Adipocyte (in vitro differentiated cells): ENCODE measurements at regions not wholly inside any gene's neighbourhood (a gene's known extent, or its start where the extent isn't known, plus 50 kb on each side); places are given as distances from the start of the nearest gene placed in this dataset.

Experiments
- DNase-seq: peaks from one replicate; pipeline ENCODE4 v3.0.0-alpha.2; 2015; ENCODE audit warnings: low read depth
- H3K27me3 ChIP-seq: replicated peaks from 2 replicates; pipeline ENCODE4 v1.7.0; 2013; ENCODE audit warnings: mild to moderate bottlenecking, low read length, moderate library complexity; ENCODE audit not compliant: control insufficient read depth, insufficient read depth
- H3K36me3 ChIP-seq: 2 replicates; pipeline ENCODE4 v1.7.0; 2013; ENCODE audit warnings: low read length, mild to moderate bottlenecking, moderate library complexity; ENCODE audit not compliant: control insufficient read depth, insufficient read depth, severe bottlenecking
- H3K4me1 ChIP-seq: 2 replicates; pipeline ENCODE4 v1.7.0; 2013; ENCODE audit warnings: mild to moderate bottlenecking, low read length, moderate library complexity; ENCODE audit not compliant: control insufficient read depth, insufficient read depth
- H3K4me3 ChIP-seq: 2 replicates; pipeline ENCODE4 v1.7.0; 2013; ENCODE audit warnings: mild to moderate bottlenecking, low read length, moderate library complexity
- H3K9ac ChIP-seq: 2 replicates; pipeline ENCODE4 v1.7.0; 2013; ENCODE audit warnings: mild to moderate bottlenecking, low read length, moderate library complexity
- H3K9me3 ChIP-seq: 2 replicates; pipeline ENCODE4 v1.7.0; 2013; ENCODE audit warnings: mild to moderate bottlenecking, low read length, moderate library complexity; ENCODE audit not compliant: control insufficient read depth

DNA sequence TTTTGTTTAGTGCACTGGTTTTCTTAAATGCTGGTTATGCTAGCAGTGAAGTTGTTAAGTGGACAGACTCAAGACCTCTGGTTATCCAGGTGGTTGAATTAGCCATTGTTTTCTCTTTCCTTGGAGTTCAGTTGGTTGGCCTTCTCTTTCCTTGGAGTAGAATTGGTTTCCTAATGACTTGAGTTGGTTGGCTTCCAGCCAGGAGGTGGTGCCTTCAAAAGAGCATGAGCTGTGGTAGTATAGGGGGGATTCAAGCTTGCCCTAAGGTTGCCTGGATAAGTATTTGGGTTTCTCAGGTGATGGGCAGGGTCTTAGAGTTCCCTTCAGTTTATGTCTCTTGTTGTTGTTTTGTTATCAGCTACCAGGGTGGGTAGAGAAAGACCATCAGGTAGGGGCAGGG lies 92.5 kb downstream of the ATP23 start:
- no peak overlapping the region for H3K4me3 ChIP-seq
- H3K36me3 ChIP-seq: no peaks in the 10 kb centered on the region
- H3K9me3 ChIP-seq: peaks cover 19% of the 10 kb centered on the region
- no peaks in the 10 kb centered on the region for H3K27me3 ChIP-seq
- H3K9ac ChIP-seq: peak overlapping the region; percentile 17
- DNase-seq: no peak
- peaks cover 16% of the 10 kb centered on the region for H3K4me1 ChIP-seq

DNA sequence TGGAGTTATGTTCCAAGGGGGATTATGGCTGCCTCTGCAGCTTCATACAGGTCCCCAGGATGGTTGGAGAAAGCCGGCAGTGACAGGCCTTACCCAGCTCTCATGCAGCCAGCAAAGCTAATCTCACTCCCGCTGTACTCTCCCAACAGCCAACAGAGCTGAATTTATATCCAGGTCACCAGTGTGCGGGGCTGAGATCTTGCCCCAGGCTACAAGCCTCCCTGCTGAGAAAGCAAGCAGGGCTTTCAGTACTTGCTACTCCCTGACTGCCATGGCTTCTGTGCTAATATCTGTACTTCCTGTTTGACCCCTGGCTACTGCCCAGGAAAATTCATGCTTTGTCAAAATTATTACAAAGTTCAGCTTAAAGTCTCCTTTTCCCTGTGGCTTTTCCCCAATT lies 92.9 kb downstream of the ATP23 start:
- no peaks in the 10 kb centered on the region for H3K27me3 ChIP-seq
- H3K9me3 ChIP-seq: peaks cover 24% of the 10 kb centered on the region
- peak overlapping the region; percentile 17 for H3K9ac ChIP-seq
- no peaks in the 10 kb centered on the region for H3K36me3 ChIP-seq
- H3K4me3 ChIP-seq: no peak overlapping the region
- H3K4me1 ChIP-seq: peaks cover 16% of the 10 kb centered on the region
- DNase-seq: peak; percentile 27

DNA sequence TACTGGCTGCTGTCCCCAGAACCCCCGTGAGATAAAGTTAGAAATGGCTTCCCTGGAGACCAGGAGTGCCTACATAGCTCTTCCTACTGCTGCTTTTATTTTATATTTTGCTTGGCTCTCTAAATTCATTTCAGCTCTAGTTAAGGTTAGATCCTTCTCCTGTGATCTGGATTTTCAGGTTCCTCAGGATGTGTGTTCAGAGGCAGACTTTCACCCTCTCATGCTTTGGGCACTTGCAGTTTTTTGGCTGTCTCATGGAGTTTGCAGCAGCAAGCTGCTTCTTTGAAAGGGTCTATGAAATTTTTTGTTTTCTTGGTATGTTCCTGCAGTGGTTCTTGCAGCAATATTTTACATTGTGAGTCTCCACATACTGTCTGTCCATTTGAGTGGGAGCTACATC lies 93.3 kb downstream of the ATP23 start:
- H3K9ac ChIP-seq: no peak overlapping the region
- H3K4me3 ChIP-seq: no peak overlapping the region
- peaks cover 16% of the 10 kb centered on the region for H3K4me1 ChIP-seq
- no peaks in the 10 kb centered on the region for H3K36me3 ChIP-seq
- H3K9me3 ChIP-seq: peaks cover 24% of the 10 kb centered on the region
- no peak for DNase-seq
- no peaks in the 10 kb centered on the region for H3K27me3 ChIP-seq

DNA sequence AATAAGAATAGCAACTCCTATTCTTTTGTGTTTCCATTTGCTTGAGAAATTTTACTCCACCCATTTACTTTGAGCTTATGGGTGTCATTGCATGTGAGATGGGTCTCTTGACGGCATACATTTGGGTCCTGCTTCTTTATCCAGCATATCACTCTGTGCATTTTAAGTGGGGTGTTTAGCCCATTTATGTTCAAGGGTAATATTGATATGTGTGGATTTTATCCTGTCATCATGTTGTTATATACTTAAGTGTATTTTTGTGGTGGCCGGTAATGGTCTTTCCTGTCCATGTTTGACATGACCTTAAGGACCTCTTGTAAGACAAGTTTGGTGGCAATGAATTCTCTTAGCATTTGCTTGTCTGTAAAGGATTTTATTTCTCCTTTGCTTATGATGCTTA lies 100.1 kb downstream of the ATP23 start:
- no peak for DNase-seq
- no peak overlapping the region for H3K4me3 ChIP-seq
- peaks cover 20% of the 10 kb centered on the region for H3K9me3 ChIP-seq
- H3K36me3 ChIP-seq: no peaks in the 10 kb centered on the region
- H3K4me1 ChIP-seq: no peaks in the 10 kb centered on the region
- no peaks in the 10 kb centered on the region for H3K27me3 ChIP-seq
- no peak overlapping the region for H3K9ac ChIP-seq

- Histone ChIP-seq H3K36me3 (no peaks in the 10 kb centered on the region), H3K27me3 (no peaks in the 10 kb centered on the region), H3K9ac (no peak overlapping the region), H3K9me3 (peaks cover 11% of the 10 kb centered on the region), H3K4me1 (no peaks in the 10 kb centered on the region), H3K4me3 (no peak overlapping the region)
- DNase-seq: no peak
These were observed 103.6 kb downstream of the ATP23 start for GRCh38 chr12:58044966-58045365.

- Histone ChIP-seq H3K4me3 (no peak overlapping the region), H3K27me3 (no peaks in the 10 kb centered on the region), H3K9ac (no peak overlapping the region), H3K36me3 (no peaks in the 10 kb centered on the region), H3K9me3 (peaks cover 20% of the 10 kb centered on the region), H3K4me1 (no peaks in the 10 kb centered on the region)
- DNase-seq: no peak
These were observed 104.9 kb downstream of the ATP23 start for GRCh38 chr12:58046271-58046670.

GRCh38 chr12:58051378-58051777 lies 110.0 kb downstream of the ATP23 start:
- Histone ChIP-seq H3K4me1 (no peaks in the 10 kb centered on the region), H3K27me3 (no peaks in the 10 kb centered on the region), H3K9ac (no peak overlapping the region), H3K9me3 (peaks cover 12% of the 10 kb centered on the region), H3K4me3 (no peak overlapping the region), H3K36me3 (no peaks in the 10 kb centered on the region)
- DNase-seq: no peak

GRCh38 chr12:58064666-58065065 lies 123.3 kb downstream of the ATP23 start:
- Histone ChIP-seq H3K9me3 (no peaks in the 10 kb centered on the region), H3K9ac (no peak overlapping the region), H3K36me3 (no peaks in the 10 kb centered on the region), H3K27me3 (no peaks in the 10 kb centered on the region), H3K4me3 (no peak overlapping the region), H3K4me1 (peaks cover 17% of the 10 kb centered on the region)
- no peak for DNase-seq

GRCh38 chr12:58066296-58066695 lies 124.9 kb downstream of the ATP23 start:
- H3K4me1 ChIP-seq: peaks cover 25% of the 10 kb centered on the region
- H3K27me3 ChIP-seq: no peaks in the 10 kb centered on the region
- H3K9me3 ChIP-seq: no peaks in the 10 kb centered on the region
- peak; percentile 29 for DNase-seq
- H3K9ac ChIP-seq: no peak overlapping the region
- H3K4me3 ChIP-seq: no peak overlapping the region
- H3K36me3 ChIP-seq: no peaks in the 10 kb centered on the region

DNA sequence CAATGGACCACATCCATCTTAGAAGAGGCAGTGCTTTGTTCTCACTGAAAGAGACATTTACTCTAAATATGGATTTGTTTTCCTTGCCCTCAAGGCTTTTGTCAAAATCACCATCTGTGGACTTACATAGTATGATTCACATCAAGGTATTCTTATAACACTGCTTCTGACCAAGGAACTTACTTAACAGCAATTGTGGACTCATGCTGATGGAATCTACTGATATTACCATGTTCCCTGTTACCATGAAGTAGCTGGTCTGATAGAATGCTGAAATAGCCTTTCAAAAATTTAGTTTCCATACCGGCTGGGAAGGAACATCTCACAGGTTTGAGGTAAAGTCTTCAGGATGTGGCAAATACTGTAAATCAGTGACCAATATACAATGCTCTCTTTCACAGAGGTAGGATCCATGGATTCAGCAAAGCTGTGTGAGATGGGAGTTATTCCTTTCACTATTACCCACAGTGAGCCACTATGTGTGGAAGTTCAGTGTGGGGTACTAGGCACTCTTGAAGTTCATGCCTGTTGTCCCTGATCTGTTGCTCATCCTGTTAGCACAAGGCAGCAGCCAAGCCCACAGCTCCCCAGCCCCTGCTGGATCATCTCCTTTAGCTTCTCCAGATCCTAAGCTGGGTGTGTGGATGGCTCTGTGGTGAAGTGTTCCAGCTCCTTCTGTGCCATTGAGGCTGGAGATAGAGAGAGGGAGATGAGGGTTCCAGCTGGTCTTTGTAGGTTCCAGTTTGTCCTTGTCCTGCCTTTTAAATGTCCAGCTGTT lies 126.4 kb downstream of the ATP23 start:
- no peaks in the 10 kb centered on the region for H3K27me3 ChIP-seq
- H3K36me3 ChIP-seq: no peaks in the 10 kb centered on the region
- DNase-seq: peak; percentile 92
- peaks cover 25% of the 10 kb centered on the region for H3K4me1 ChIP-seq
- H3K9ac ChIP-seq: no peak overlapping the region
- H3K9me3 ChIP-seq: no peaks in the 10 kb centered on the region
- H3K4me3 ChIP-seq: no peak overlapping the region

DNA sequence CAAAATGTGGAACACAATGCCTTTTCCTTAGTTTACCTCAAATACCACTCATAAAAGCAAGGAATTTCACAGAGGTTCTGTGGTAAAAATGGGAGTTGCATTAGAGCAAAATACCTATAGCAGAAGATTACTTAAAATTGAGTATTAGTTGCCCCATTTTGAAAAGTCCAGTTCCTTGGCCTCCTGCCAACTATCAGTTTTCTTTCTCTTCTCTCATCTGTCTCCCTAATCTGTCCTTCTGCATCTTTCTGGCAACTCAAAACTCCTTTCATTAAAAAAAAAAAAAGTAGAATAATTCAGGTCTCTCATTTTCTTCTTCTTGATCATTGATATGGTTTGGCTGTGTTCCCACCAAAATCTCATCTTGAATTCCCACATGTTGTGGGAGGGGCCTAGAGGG lies 127.3 kb downstream of the ATP23 start:
- no peak for DNase-seq
- Histone ChIP-seq H3K9me3 (no peaks in the 10 kb centered on the region), H3K27me3 (no peaks in the 10 kb centered on the region), H3K4me1 (peaks cover 25% of the 10 kb centered on the region), H3K36me3 (no peaks in the 10 kb centered on the region), H3K9ac (no peak overlapping the region), H3K4me3 (no peak overlapping the region)
